ENCODE measurements at regions not wholly inside any gene's neighbourhood (a gene's known extent, or its start where the extent isn't known, plus 50 kb on each side); places are given as distances from the start of the nearest gene placed in this dataset.
A peak's percentile ranks its signal among the peaks of the same experiment; 100 is the strongest.

GRCh38 chr2:205925373-205926337, 160.3 kb downstream of the INO80D start:
- peak; percentile 79 for TF ChIP-seq CTCF (IDR thresholded peaks at IDR 0.05)

- TF ChIP-seq CTCF (IDR thresholded peaks at IDR 0.05): no peak
These were observed 161.3 kb downstream of the INO80D start for GRCh38 chr2:205924676-205925075.

GRCh38 chr2:205915130-205915524, 170.8 kb downstream of the INO80D start:
- no peak for TF ChIP-seq CTCF (IDR thresholded peaks at IDR 0.05)

GRCh38 chr2:205914213-205915129, 171.5 kb downstream of the INO80D start:
- TF ChIP-seq CTCF (IDR thresholded peaks at IDR 0.05): no peak

GRCh38 chr2:205913668-205914067, 172.3 kb downstream of the INO80D start:
- no peak for TF ChIP-seq CTCF (IDR thresholded peaks at IDR 0.05)

GRCh38 chr2:205911306-205911705, 174.7 kb downstream of the INO80D start:
- no peak for TF ChIP-seq CTCF (IDR thresholded peaks at IDR 0.05)

GRCh38 chr2:205909184-205909572, 176.8 kb downstream of the INO80D start:
- no peak for TF ChIP-seq CTCF (IDR thresholded peaks at IDR 0.05)
